OCI-LY7 (cell line): ENCODE measurements at regions not wholly inside any gene's neighbourhood (a gene's known extent, or its start where the extent isn't known, plus 50 kb on each side); places are given as distances from the start of the nearest gene placed in this dataset.

Experiments
- BruUV-seq: library from RNA; stranded (reverse); fragments of 400-500 nt; replicated peaks from 2 replicates; lab custom pipeline; 2021; lab: Mats Ljungman, UMichigan
- CTCF ChIA-PET: fragments of 300-600 bp; sonication (Branson Sonifier 250); formaldehyde crosslinking; loops from one replicate; lab custom pipeline; 2022; ENCODE audit warnings: antibody characterized with exemption; ENCODE audit not compliant: unreplicated experiment; lab: Charles Lee
- POLR2A ChIA-PET: fragments of 300-600 bp; sonication (Branson Sonifier 250); formaldehyde crosslinking; loops from one replicate; lab custom pipeline; 2022; ENCODE audit warnings: antibody characterized with exemption; lab: Charles Lee
- DNase-seq: peaks from one replicate; pipeline ENCODE4 v3.0.0-alpha.2; 2015; ENCODE audit warnings: low spot score
- H2AFZ ChIP-seq: fragments of 200-600 bp; sonication (generic), shearing (Covaris generic); 2 replicates; pipeline ENCODE4 v1.6.1; 2014; ENCODE audit warnings: mild to moderate bottlenecking, antibody characterized with exemption, low read length, moderate library complexity
- H3K27ac ChIP-seq: fragments of 200-600 bp; sonication (generic); 2 replicates; pipeline ENCODE4 v1.5.1; 2014; ENCODE audit warnings: mixed run types, low read depth, mild to moderate bottlenecking, moderate library complexity, low read length, inconsistent platforms; ENCODE audit not compliant: poor library complexity, severe bottlenecking
- H3K36me3 ChIP-seq: fragments of 200-600 bp; sonication (generic); 2 replicates; pipeline ENCODE4 v1.6.1; 2014; ENCODE audit warnings: mild to moderate bottlenecking, antibody characterized with exemption, low read length, moderate library complexity, mixed read lengths; ENCODE audit not compliant: insufficient read depth
- H3K4me1 ChIP-seq: fragments of 200-600 bp; sonication (generic); 2 replicates; pipeline ENCODE4 v1.5.1; 2014; ENCODE audit warnings: mild to moderate bottlenecking, low read length; ENCODE audit not compliant: insufficient read depth, poor library complexity, severe bottlenecking
- H3K4me2 ChIP-seq: fragments of 200-600 bp; sonication (generic); 2 replicates; pipeline ENCODE4 v1.6.1; 2014; ENCODE audit warnings: mild to moderate bottlenecking, low read length
- H3K4me3 ChIP-seq: fragments of 200-600 bp; sonication (generic); 2 replicates; pipeline ENCODE4 v1.5.1; 2014; ENCODE audit warnings: mild to moderate bottlenecking, low read depth, low read length; ENCODE audit not compliant: poor library complexity, severe bottlenecking
- H3K79me2 ChIP-seq: fragments of 200-600 bp; sonication (generic); 2 replicates; pipeline ENCODE4 v1.6.1; 2016; ENCODE audit warnings: low read depth, mild to moderate bottlenecking, low read length, moderate library complexity, mixed read lengths; ENCODE audit not compliant: insufficient read depth
- H3K9me2 ChIP-seq: fragments of 200-600 bp; sonication (generic); 2 replicates; pipeline ENCODE4 v1.6.1; 2016; ENCODE audit warnings: mild to moderate bottlenecking, low read length, mixed read lengths; ENCODE audit not compliant: insufficient read depth
- H3K9me3 ChIP-seq: fragments of 200-600 bp; sonication (generic); 2 replicates; pipeline ENCODE4 v1.6.1; 2014; ENCODE audit warnings: mild to moderate bottlenecking, mixed run types, low read length, mixed read lengths
- H4K20me1 ChIP-seq: fragments of 200-600 bp; sonication (generic); 2 replicates; pipeline ENCODE4 v1.6.1; 2014; ENCODE audit warnings: mild to moderate bottlenecking, antibody characterized with exemption, low read length, moderate library complexity, mixed read lengths; ENCODE audit not compliant: insufficient read depth
- CTCF ChIP-seq: fragments of 200-600 bp; sonication (generic); conservative IDR thresholded peaks from 2 replicates; pipeline ENCODE4 v1.5.1; 2014; ENCODE audit warnings: mild to moderate bottlenecking, antibody characterized with exemption, low read length, moderate library complexity, mixed read lengths
- EZH2phosphoT487 ChIP-seq: fragments of 200-600 bp; sonication (generic); IDR thresholded peaks from 2 replicates; pipeline ENCODE4 v1.6.1; 2018; ENCODE audit warnings: low read depth, borderline replicate concordance, mild to moderate bottlenecking, mixed run types, antibody characterized with exemption, low read length, moderate library complexity, mixed read lengths
- intact Hi-C: fragments of 100-400 bp; cut with micrococcal nuclease; formaldehyde crosslinking; loops from one replicate; pipeline ENCODE4 v1.10.0; 2022; ENCODE audit not compliant: unreplicated experiment

- Histone ChIP-seq H3K9me2 (no peaks in the 10 kb centered on the region), H3K36me3 (no peaks in the 10 kb centered on the region), H3K79me2 (no peaks in the 10 kb centered on the region), H4K20me1 (no peaks in the 10 kb centered on the region), H3K9me3 (no peaks in the 10 kb centered on the region), H3K4me2 (no peak overlapping the region), H3K4me1 (no peaks in the 10 kb centered on the region), H3K27ac (no peak overlapping the region), H3K4me3 (no peak overlapping the region), H2AFZ (no peak overlapping the region)
- POLR2A ChIA-PET: no interaction called here
- no peak for TF ChIP-seq CTCF
- no peak for TF ChIP-seq EZH2phosphoT487
- intact Hi-C loops: no loop called here
- BruUV-seq: no TSS peak
- no peak for DNase-seq
- CTCF ChIA-PET: no interaction called here
Observed at GRCh38 chr11:116336540-116336939, 436.2 kb downstream of the BUD13 start.

GRCh38 chr11:116335891-116336290, 436.9 kb downstream of the BUD13 start:
- no TSS peak for BruUV-seq
- Histone ChIP-seq H3K4me2 (no peak overlapping the region), H4K20me1 (no peaks in the 10 kb centered on the region), H2AFZ (no peak overlapping the region), H3K27ac (no peak overlapping the region), H3K79me2 (no peaks in the 10 kb centered on the region), H3K4me1 (no peaks in the 10 kb centered on the region), H3K36me3 (no peaks in the 10 kb centered on the region), H3K9me3 (no peaks in the 10 kb centered on the region), H3K9me2 (no peaks in the 10 kb centered on the region), H3K4me3 (no peak overlapping the region)
- no peak for DNase-seq
- CTCF ChIA-PET: no interaction called here
- POLR2A ChIA-PET: no interaction called here
- TF ChIP-seq CTCF: no peak
- no peak for TF ChIP-seq EZH2phosphoT487
- intact Hi-C loops: no loop called here

GRCh38 chr11:116335078-116335477, 437.7 kb downstream of the BUD13 start:
- POLR2A ChIA-PET: no interaction called here
- H3K36me3 ChIP-seq: no peaks in the 10 kb centered on the region
- H3K9me2 ChIP-seq: no peaks in the 10 kb centered on the region
- intact Hi-C loops: no loop called here
- CTCF ChIA-PET: no interaction called here
- H3K79me2 ChIP-seq: no peaks in the 10 kb centered on the region
- no peak for DNase-seq
- no peak overlapping the region for H3K4me2 ChIP-seq
- no peaks in the 10 kb centered on the region for H4K20me1 ChIP-seq
- no peak overlapping the region for H2AFZ ChIP-seq
- no peak overlapping the region for H3K27ac ChIP-seq
- H3K4me1 ChIP-seq: no peaks in the 10 kb centered on the region
- no TSS peak for BruUV-seq
- H3K9me3 ChIP-seq: no peaks in the 10 kb centered on the region
- H3K4me3 ChIP-seq: no peak overlapping the region
- TF ChIP-seq EZH2phosphoT487: no peak
- TF ChIP-seq CTCF: no peak
